ENCODE measurements at regions not wholly inside any gene's neighbourhood (a gene's known extent, or its start where the extent isn't known, plus 50 kb on each side); places are given as distances from the start of the nearest gene placed in this dataset.
A peak's percentile ranks its signal among the peaks of the same experiment; 100 is the strongest.

DNA sequence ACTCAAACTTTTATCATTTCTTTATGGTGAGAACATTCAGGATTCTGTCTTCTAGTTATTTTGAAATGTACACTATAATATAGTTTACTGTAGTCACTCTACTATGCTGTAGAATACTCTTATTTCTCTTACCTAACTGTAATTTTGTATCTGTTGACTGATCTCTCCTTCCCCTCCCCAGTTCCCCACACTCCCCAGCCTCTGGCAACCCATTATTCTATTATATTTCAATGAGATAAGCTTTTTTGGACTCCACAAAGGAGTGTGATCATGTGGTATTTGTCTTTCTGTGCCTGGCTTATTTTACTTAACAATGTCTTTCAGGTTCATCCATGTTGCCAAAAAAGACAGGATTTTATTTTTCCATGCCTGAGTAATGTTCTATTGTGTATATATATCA, 71.4 kb upstream of the DYNC1I1 start:
- no peaks in the 10 kb centered on the region for H3K27me3 ChIP-seq (ENCODE audit: insufficient read depth, low read depth, low read length)
- TF ChIP-seq MXI1 (conservative IDR thresholded peaks at IDR 0.05; ENCODE audit: poor library complexity, severe bottlenecking) (no peak), TAF1 (IDR thresholded peaks at IDR 0.05; ENCODE audit: low read depth) (no peak), SMC3 (conservative IDR thresholded peaks at IDR 0.05; ENCODE audit: poor library complexity) (no peak), POLR2AphosphoS5 (IDR thresholded peaks at IDR 0.05) (no peak), RAD21 (conservative IDR thresholded peaks at IDR 0.05) (no peak), CTCF (IDR thresholded peaks at IDR 0.05; ENCODE audit: poor library complexity, severe bottlenecking) (no peak), EP300 (conservative IDR thresholded peaks at IDR 0.05; ENCODE audit: poor library complexity, severe bottlenecking) (no peak), EZH2 (IDR thresholded peaks at IDR 0.05; ENCODE audit: borderline replicate concordance, insufficient read depth, low read length, poor library complexity, severe bottlenecking) (no peak)
- TF ChIP-seq, protein P1, sequence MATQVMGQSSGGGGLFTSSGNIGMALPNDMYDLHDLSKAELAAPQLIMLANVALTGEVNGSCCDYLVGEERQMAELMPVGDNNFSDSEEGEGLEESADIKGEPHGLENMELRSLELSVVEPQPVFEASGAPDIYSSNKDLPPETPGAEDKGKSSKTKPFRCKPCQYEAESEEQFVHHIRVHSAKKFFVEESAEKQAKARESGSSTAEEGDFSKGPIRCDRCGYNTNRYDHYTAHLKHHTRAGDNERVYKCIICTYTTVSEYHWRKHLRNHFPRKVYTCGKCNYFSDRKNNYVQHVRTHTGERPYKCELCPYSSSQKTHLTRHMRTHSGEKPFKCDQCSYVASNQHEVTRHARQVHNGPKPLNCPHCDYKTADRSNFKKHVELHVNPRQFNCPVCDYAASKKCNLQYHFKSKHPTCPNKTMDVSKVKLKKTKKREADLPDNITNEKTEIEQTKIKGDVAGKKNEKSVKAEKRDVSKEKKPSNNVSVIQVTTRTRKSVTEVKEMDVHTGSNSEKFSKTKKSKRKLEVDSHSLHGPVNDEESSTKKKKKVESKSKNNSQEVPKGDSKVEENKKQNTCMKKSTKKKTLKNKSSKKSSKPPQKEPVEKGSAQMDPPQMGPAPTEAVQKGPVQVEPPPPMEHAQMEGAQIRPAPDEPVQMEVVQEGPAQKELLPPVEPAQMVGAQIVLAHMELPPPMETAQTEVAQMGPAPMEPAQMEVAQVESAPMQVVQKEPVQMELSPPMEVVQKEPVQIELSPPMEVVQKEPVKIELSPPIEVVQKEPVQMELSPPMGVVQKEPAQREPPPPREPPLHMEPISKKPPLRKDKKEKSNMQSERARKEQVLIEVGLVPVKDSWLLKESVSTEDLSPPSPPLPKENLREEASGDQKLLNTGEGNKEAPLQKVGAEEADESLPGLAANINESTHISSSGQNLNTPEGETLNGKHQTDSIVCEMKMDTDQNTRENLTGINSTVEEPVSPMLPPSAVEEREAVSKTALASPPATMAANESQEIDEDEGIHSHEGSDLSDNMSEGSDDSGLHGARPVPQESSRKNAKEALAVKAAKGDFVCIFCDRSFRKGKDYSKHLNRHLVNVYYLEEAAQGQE (IDR thresholded peaks at IDR 0.05; ENCODE audit: borderline replicate concordance), result no peak
- H2AFZ ChIP-seq (ENCODE audit: low read depth, low read length), result no peak overlapping the region
- H3K9me3 ChIP-seq (ENCODE audit: low read length), result no peaks in the 10 kb centered on the region
- H3K4me2 ChIP-seq (ENCODE audit: low read length), result no peak overlapping the region
- H3K79me2 ChIP-seq (replicated peaks; ENCODE audit: insufficient read depth, low read length), result no peaks in the 10 kb centered on the region
- H3F3A ChIP-seq (ENCODE audit: insufficient read depth, low read length, poor library complexity, severe bottlenecking), result no peaks in the 10 kb centered on the region
- H3K9me2 ChIP-seq (ENCODE audit: insufficient read depth, low read length), result no peaks in the 10 kb centered on the region
- no peaks in the 10 kb centered on the region for H4K20me1 ChIP-seq (ENCODE audit: insufficient read depth)
- H3K4me3 ChIP-seq (ENCODE audit: low read length), result no peak overlapping the region
- no peak overlapping the region for H3K27ac ChIP-seq (ENCODE audit: low read length)
- no peak overlapping the region for H3K9ac ChIP-seq (ENCODE audit: low read length)
- H3K36me3 ChIP-seq (ENCODE audit: insufficient read depth, low read length), result no peaks in the 10 kb centered on the region

- H3K9me3 ChIP-seq (ENCODE audit: low read length), result no peaks in the 10 kb centered on the region
- no peaks in the 10 kb centered on the region for H3K36me3 ChIP-seq (ENCODE audit: insufficient read depth, low read length)
- no peak overlapping the region for H3K4me2 ChIP-seq (ENCODE audit: low read length)
- H3K4me3 ChIP-seq (ENCODE audit: low read length), result no peak overlapping the region
- no peak overlapping the region for H3K27ac ChIP-seq (ENCODE audit: low read length)
- H4K20me1 ChIP-seq (ENCODE audit: insufficient read depth), result no peaks in the 10 kb centered on the region
- H3F3A ChIP-seq (ENCODE audit: insufficient read depth, low read length, poor library complexity, severe bottlenecking), result no peaks in the 10 kb centered on the region
- no peak overlapping the region for H2AFZ ChIP-seq (ENCODE audit: low read depth, low read length)
- TF ChIP-seq, protein P1 (IDR thresholded peaks at IDR 0.05; ENCODE audit: borderline replicate concordance), result no peak
- TF ChIP-seq RAD21 (conservative IDR thresholded peaks at IDR 0.05) (peak; percentile 41), CTCF (IDR thresholded peaks at IDR 0.05; ENCODE audit: poor library complexity, severe bottlenecking) (peak; percentile 53), EZH2 (IDR thresholded peaks at IDR 0.05; ENCODE audit: borderline replicate concordance, insufficient read depth, low read length, poor library complexity, severe bottlenecking) (no peak)
- no peaks in the 10 kb centered on the region for H3K27me3 ChIP-seq (ENCODE audit: insufficient read depth, low read depth, low read length)
- no peaks in the 10 kb centered on the region for H3K79me2 ChIP-seq (replicated peaks; ENCODE audit: insufficient read depth, low read length)
- no peaks in the 10 kb centered on the region for H3K9me2 ChIP-seq (ENCODE audit: insufficient read depth, low read length)
- no peak overlapping the region for H3K9ac ChIP-seq (ENCODE audit: low read length)
These were observed 78.0 kb upstream of the DYNC1I1 start for GRCh38 chr7:95694334-95694733.
